RCC 7860 (cell line): ENCODE measurements at regions not wholly inside any gene's neighbourhood (a gene's known extent, or its start where the extent isn't known, plus 50 kb on each side); places are given as distances from the start of the nearest gene placed in this dataset.

Source experiments
- DNase-seq: peaks from one replicate; pipeline ENCODE4 v3.0.0-alpha.2; 2015; ENCODE audit warnings: low spot score
- FAIRE-seq: peaks from 2 replicates; lab custom pipeline; 2012; peaks lifted over from hg19 to GRCh38; lab: Jason Lieb, UNC

DNA sequence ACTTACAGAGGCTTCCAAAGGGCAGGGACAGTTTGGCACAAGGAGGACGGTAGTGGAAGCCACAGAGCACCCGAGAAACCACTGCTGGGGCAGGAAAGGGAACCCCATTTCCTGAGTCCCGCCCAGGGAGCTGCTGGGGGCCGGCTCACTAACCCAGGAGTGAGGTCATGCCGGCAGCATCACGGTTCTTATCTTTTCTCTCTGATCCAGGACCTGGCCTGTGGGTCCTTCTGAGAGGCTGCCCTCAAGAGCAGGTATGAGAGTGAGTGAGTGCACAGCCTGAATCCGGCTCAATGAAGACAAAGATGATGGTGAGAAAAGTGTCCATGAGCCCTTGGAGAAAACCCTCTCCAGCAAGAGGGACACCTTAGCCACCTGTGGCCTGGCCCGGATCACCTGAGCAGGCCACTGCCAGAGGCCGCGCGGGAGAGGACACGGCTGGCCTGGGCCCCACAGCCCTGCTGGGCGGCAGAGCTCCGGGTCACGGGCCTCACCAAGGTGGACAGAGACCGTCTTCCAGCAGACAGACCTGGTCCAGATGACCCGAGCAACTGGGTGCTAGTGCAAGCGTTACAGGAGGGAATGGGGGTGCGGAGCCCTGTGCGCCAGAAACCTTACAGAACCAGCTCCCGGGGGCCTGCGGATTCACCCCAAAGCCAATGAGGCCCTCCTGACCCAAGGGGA is 94.9 kb downstream of the RIPK4 start:
- no peak for FAIRE-seq
- no peak for DNase-seq

DNA sequence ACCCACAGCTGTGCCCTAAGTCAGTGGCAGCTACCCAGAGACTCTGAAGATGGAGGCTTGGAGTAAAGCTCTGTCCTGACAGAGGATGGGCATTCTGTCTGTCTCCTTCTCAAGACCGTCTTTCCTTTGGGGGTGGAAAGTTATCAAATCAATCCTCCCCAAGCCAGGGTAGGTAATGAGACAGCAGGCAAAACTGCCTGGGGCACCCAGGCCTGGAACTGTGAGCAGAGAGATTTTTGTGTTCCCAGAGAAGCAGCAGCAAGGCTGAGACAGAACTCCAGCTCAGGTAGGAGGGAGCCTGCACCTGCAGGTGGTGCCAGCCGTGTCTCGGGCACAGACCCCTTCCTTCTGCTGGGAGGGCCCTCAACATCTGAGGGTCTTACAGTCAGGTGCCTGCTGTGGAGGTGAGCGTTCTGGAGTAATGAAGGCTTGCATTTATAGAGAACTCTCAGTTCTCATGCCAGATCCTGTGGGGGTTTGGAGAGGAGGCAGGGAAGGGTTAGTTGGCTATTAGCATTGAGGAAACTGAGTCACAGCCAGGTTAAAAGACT is 95.6 kb downstream of the RIPK4 start:
- DNase-seq (no peak), FAIRE-seq (no peak)

DNA sequence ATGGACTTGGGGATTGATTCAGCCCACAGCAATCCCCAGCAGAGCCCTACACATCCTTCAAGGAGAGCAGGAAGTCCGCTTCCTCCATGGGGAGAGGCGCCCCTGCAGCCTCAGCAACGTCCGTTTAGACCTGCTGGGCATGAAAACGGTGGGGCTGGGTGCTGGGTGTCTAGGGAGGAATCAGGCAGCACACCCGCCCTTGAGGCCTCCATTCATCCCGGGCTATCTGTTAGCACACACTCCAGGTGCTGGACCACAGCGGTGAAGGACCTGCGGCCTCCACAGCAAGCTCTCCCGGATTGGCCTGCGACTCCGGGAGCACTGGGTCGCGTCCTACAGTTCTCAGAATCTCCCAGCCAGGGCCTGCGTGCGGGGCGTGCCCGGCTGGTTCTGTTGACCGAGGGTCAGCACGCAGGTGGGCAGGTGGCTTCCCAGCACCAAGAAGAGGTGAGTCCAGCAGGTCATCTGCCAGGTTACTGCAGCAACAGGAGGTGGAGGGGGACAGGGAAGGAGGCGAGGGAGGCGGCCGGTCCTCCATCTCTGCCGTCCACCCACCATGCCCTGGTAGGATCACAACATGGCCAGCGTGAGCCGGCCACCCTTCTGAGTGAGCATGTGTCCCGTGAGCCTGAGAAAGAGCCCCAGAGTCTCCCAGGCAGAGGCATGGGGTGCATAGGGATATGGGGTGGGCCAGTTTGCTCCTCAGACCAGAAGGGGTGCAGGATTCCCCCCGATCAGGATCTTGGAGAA is 96.6 kb downstream of the RIPK4 start:
- DNase-seq = no peak
- no peak for FAIRE-seq

DNA sequence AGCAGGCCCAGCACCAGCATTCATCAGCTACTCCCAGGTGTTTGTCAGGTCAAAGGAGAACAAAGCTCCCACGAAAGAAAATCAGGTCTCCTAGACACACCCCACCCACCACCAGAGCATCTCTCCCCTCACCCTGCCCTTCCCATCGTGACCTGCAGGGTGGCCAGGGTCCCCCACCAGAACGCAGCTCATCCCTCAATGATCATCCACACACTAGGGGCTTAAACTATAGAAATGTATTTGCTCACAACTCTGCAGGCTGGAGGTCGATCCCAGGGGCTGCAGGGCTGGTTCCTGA is 97.4 kb downstream of the RIPK4 start:
- FAIRE-seq = no peak
- no peak for DNase-seq

DNA sequence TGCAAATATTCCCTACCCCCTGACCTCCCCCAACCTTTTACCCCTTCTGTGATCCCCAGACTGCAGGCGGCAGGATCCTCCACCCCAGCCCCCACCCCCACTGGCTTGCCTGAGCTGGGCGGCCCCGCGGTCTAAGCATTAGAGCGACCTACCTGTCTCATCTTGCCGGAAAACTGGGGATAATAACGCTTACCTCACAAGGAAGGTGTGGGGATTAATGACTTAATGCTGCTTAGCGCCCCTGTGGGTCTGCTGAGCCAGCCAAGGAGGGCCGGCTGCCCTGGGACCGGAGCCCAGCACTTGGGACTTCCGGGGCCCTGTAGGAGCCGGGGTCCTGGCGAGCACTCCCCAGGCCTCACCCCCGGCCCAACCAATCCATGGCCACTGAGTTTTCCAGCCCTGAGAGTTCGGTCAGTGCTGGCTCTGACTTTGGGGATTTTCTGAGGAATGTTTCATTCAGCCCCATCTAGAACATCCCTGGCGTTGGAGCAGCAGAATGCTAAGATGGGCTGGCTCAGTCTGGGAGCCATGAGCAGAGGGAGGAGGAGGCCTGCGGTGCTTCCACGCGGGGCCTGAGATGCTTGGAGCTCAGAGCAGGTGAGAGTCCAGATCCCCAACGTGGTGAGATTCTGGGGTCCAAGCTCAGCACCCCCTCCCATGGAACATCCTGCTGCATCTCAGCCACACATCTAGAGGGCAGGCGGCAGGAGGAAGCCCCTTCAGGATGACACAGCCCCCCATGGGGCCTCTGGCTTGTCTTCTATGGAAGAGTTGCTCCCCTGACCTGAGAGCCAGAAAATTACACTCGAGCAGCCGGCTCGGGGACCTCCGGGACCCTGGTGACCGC is 97.9 kb downstream of the RIPK4 start:
- no peak for DNase-seq
- no peak for FAIRE-seq

DNA sequence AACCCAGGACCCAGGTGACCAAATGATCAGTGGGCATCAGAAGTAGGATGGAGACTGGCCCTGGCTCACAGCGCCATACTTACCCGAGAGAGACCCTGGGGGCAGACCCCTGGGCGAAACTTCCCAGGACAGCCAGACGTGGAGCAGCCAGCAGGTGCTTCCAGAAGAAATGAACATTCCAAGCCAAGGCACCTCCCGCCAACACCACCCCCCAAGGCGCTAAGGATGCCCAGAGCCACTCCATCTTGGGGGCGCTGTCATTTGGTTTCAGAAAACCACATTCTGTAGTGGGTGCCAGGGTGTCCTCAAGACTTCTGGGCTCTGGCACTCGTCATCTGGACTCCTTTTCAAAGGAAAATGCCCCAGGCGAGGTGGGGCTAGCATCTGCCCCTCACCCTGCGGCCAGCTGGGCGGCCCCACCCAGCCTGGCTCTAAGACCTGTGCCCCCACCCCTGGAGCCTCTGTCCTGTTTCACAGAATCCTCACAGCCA is 98.8 kb downstream of the RIPK4 start:
- DNase-seq = no peak
- no peak for FAIRE-seq

DNA sequence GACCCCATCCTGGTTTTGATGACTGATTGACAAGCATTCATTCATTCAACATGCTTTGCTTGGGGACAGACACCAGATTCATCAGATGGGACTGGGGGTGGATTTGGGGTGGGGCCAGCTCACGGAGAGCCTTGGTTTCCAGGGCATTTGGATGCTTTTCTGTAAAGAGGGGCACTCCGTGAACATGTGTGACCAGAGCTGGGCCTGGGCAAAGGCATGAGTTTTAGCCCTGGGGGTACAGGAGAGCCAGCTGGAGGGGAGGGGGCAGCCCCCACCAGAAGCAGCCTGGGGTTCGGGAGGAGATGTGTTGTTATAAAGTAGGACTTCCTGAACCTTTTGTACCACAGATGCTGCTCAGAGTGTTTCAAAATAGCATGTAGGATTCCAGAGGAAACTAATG is 99.7 kb downstream of the RIPK4 start:
- FAIRE-seq (no peak), DNase-seq (no peak)

DNA sequence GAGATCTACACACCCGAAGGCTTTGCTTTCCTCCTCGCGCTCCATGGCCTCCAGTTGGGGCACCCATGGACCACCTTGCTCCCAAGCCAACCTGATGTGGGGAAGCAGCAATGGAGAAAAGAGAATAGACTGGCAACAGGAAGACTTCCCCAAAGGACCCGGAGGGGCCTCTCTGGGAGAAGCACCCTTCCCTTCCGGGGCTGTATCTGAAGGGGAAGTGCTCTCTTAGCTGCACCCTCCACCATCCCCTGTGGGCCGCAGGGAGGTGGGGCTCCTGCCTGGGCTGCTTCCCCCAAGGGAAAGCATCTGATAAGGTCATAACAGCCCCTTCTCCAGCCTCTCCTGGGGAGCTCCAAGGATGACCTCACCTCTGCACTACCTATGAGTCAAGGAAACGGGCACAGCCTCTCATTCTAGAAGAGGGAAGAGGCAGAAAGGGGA is 100.2 kb downstream of the RIPK4 start:
- DNase-seq (peak; percentile 37), FAIRE-seq (no peak)

DNA sequence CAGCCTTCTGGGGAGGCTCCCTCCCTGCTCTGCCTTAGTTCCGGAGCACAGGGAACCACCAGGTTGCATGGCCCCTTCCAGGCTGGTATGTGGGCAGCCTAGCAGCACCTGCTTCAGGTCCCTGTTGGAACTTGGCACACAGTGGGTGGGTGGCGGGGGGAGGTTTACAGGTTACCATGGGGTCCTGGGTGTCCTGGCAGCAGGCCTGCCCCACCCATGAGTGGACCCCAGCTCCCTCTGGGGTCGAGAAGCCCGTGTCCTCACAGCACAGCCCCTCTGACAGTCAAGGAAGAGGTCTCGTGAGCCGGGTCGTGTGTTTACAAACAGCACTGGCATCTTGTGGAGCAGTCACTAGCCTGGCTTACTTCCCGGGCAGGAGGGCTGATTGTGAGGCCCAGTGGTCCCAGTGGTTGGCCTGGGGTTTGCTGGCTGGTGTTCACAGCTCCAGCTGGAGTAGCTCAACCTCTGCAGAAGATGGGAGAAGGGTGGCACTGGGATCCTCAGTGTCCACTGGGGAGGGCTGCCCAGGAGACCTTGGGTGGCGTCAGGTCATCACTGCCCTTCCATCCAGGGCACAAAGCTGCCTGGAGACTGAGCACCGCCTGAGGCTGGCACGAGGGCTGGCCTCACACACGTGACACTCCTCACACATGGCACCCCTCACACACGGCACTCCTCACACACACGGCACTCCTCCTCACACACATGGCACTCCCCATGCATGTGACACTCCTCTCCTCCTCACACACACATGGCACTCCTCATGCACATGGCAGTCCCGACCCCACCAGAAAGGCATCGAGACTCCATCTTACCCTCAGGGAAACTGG is 100.9 kb downstream of the RIPK4 start:
- FAIRE-seq = no peak
- DNase-seq = no peak

DNA sequence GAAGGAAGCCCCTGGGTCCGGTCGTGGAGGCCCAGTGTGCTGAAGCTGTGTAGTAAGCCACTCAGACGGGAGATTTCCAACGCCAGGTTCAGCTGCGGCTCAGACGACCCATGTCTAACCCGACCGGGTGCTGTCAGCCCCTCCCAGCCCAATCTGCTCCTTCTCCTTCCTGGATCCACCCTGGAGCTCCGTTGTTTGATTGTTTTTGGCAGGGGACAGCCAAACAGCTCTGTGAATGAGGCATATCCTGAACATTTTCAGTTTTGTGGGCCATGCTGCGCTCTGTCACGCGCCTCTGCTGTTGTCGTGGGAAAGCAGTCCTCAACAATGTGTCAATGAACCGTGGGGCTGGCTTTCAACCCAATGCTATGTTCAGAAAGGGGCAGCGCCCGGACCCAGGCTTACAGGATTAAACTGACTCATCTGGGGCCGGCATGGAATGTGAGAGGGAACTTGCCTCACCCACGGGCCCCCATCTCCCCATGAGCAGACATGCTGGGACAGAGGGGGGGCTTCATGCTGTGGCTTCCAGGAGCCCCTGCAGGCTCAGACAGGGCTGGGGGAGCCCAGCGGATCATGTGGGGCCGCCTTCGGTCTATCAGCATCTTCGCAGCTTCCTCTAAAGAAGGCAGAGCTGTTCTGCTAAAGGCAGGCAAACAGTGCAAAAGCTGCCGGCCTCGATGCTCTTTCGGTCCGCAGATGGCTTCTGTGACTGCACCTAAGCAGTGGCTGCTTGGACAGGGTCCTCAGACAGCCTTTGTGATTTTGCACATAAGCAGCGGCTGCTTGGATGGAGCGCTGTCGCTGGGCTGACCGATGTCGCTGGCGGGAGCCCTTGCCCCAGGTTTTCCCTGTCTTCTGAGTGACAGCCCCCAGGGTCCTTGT is 101.7 kb downstream of the RIPK4 start:
- DNase-seq (peak; percentile 71), FAIRE-seq (no peak)

DNA sequence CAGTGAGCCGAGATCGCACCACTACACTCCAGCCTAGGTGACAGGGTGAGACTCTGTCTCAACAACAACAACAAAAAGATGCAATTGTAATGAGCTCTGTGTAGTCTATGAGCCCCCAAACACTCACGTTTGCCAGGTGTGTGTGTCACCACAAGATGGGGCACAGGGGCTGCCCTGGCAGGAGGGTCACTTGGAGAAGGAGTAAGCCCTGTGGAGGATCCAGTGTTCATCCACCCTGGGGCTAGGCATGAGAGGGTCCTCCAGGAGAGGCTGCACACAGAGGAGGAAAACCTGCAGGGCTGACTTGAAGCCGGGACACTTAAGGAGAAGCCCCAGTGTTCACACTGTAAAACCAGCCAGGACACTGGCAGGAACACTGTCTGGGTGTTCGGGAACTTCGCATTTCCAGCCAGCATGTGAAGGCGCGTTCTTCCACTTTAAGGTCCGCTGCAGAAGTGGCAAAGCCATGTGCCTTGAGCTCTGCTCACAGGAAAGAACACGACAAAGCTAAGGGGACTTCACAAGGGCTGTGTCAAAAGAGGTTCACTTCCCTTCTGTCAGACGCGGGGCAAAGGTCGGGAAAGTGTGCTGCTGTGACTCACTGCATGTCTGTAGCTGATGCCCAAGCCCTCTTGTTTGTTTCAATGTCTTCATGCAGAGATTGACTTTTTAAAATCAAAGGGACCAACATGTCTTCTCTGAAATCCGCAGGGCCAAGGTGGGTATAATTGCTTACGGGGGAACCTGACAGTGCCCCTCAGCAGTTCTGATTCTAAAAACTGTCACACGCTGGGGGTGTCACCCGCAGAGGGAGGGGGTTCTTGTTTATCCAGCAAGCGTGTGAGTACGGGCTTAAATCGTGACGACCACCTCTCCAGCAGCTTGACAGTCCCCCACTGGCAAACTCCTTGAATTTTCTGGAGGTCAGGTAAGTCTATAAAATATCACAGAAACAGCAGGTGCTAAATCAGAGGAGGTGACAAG is 102.8 kb downstream of the RIPK4 start:
- FAIRE-seq = peak; percentile 56
- DNase-seq = peak; percentile 61

DNA sequence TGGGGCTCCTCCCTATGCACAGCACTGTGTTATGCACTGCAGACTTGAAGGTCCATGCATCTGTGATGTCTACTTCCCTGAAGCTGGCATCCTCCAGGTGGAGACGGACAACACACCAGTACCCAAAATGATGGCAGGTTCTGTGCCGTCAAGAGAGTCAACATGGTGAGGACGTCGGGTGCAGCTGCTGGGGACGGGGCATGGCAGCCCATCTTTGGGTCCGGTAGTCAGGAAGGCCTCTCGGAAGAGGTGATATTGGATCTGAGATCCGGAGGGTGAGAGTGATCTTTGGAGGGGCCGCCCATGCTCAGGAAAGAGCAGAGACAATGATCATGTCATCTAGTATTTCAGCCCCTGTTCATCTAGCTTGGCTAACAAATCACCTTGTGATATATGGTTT is 104.1 kb downstream of the RIPK4 start:
- FAIRE-seq (no peak), DNase-seq (no peak)

DNA sequence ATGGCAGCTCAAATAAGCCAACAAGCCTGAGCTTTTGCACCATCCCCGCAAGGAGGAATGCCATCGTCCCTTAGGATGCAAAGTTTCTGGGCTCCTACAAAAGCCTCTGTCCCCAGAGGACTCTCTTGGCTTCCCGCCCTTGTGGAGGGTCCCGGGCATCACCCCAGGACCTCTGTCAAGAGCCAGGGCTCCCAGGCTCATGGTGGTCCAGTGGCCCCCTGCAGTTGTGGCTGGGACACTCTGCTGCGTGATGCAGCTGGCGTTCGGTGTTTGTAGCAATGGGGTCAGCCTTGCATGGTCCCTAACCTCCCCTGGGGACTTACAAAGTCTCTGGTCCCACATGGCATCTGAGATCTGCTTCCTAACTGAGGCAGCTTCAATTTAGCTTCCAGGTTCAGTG is 104.7 kb downstream of the RIPK4 start:
- DNase-seq (no peak), FAIRE-seq (no peak)

DNA sequence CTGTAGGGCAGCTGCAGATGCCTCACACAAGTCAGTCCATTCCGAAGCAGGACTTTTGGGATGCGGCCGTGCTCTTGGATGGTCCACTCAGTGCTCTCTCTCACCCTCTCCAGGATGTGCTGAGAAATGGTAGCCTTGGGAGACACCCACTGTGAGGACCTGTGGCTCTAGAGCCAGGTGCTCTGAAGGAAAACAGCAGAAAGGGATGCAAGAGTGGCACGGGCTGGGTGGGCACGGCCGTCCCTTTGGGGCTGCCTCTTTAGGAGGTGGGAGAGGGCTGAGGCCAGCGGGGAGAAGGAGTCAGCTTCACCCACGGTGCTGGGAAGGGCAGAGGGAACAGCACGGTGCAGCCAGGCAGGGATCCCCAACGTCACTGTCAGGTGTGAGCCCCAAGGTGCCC is 106.1 kb downstream of the RIPK4 start:
- no peak for DNase-seq
- no peak for FAIRE-seq

DNA sequence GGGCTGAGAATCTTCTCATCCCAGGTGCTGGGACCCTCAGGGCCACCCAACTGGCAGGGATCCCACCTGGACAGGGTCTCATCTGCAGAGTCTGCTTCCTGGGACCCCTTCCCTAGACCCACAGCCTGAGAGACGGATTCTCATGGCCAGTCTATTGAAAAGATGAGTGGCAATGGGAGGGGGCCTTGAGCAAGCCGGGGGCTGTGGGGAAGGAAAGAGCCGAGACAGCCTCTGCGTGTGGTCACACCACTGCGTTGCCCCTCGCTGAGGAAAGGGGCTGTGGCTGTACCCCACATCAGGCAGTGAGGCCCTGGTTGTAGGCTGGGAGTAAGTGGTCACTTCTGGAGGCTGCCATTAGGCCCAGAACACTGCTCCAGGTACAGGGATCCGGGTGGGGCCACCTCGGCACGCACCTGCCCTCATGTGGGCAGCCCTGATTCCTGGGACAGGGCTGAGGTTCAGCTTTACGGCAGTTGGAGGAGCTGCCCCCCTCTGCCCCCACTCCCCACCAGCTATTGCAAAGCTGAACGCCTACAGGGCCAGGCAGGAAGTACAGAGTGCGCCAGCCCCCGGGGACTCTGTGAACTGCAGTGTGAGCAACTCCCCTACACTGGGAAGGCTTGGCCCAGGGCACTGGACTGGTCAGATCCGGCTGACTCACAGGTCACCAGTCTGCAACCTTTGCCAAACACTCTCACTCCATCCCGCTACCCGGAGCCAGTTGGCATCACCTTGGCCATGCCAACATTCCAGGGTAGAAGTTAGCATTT is 106.9 kb downstream of the RIPK4 start:
- peak; percentile 48 for DNase-seq
- no peak for FAIRE-seq

DNA sequence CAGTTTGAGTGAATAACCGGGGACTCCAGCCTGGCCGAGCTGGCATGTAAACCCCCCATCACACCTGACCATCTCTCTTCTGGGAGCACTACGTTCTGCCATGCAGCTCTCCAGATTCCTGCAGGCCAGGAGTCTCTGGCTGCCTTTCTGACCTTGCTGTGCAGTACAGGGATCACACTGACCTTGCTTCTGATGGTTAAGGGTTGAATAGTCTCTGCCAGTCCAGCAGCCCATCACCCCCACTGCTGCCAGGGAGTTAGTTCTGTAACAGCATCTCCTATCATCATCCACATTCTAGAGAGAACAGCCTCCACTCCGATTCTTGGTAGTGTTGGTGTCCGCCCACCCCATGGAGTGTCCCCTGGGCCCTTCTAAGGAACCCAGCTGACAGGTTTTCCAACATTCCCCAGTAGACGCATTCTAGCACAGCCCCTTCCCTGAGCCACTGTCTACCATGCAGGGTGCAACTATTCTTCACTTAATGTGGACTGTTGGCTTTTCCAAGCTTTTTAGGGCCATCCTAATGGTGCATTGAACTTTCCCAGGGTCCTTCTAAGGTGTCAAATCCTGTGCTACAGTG is 109.8 kb downstream of the RIPK4 start:
- FAIRE-seq (no peak), DNase-seq (no peak)

DNA sequence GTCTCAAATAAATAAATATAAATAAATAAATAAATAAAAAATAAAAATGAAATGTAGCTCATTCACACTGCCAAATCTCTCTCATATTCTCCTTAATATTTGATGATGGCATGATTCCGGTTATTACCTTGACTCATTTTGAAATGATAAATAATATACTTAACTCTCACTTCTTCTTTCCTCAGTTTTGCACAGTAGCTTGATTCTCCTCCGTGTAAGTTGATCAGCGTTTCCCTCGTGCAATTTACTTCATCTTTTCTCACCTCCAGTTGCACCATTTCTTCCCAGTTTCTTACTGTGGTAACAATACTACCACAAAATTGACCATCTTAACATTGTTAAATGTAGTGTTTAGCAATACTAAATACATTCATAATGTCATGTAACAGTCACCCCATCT is 111.6 kb downstream of the RIPK4 start:
- no peak for FAIRE-seq
- no peak for DNase-seq
